Heart right ventricle (tissue), 16 donors: ENCODE measurements at regions not wholly inside any gene's neighbourhood (a gene's known extent, or its start where the extent isn't known, plus 50 kb on each side); places are given as distances from the start of the nearest gene placed in this dataset.

ENCODE experiments used
- ATAC-seq, 8 donors: fragments of 200-7000 bp; cut with Tn5 transposase; one replicate each; pipeline ENCODE4 v1.9.1; 2020; ENCODE audit warnings: mild to moderate bottlenecking in 8 of 8, moderate library complexity in 8 of 8, moderate number of reproducible peaks in 1 of 8
- DNase-seq, 2 donors: peaks; one replicate each; pipeline ENCODE4 v3.0.0-alpha.2; 2020
- H3K27ac ChIP-seq, 10 donors: fragments of 200-600 bp; sonication (generic) in 2 of 10; one replicate each; pipeline versions ENCODE4 v1.5.0 to v1.8.0; 2020 to 2022; ENCODE audit warnings: mild to moderate bottlenecking in 3 of 10
- H3K27me3 ChIP-seq, 7 donors: fragments of 200-600 bp; one replicate each; pipeline ENCODE4 v1.8.0; 2021 to 2022; ENCODE audit warnings: mild to moderate bottlenecking in 2 of 7
- H3K36me3 ChIP-seq, 9 donors: fragments of 200-600 bp; sonication (generic) in 1 of 9; one replicate each; pipeline versions ENCODE4 v1.5.0 to v1.8.0; 2020 to 2022; ENCODE audit warnings: mild to moderate bottlenecking in 2 of 9
- H3K4me1 ChIP-seq, 9 donors: fragments of 200-600 bp; sonication (generic) in 1 of 9; one replicate each; pipeline versions ENCODE4 v1.5.0 to v1.8.0; 2020 to 2022; ENCODE audit warnings: mild to moderate bottlenecking in 4 of 9
- H3K4me3 ChIP-seq, 10 donors: fragments of 200-600 bp; sonication (generic) in 2 of 10; one replicate each; pipeline versions ENCODE4 v1.5.0 to v1.8.0; 2020 to 2022; ENCODE audit warnings: mild to moderate bottlenecking in 7 of 10, moderate library complexity in 2 of 10
- H3K9me3 ChIP-seq, 11 donors: fragments of 200-600 bp in 10 of 11; sonication (generic) in 2 of 11; one replicate each; pipeline versions ENCODE4 v1.5.0 to v1.8.0; 2013 to 2022; ENCODE audit warnings: mild to moderate bottlenecking in 2 of 11, control low read depth in 1 of 11, moderate library complexity in 1 of 11
- CTCF ChIP-seq, 9 donors: fragments of 200-600 bp; sonication (generic) in 2 of 9; IDR thresholded peaks; one replicate each; pipeline versions ENCODE4 v1.5.0 to v1.8.0; 2021 to 2022; ENCODE audit warnings: antibody characterized with exemption in 9 of 9, mild to moderate bottlenecking in 5 of 9, moderate library complexity in 1 of 9
- WGBS, 2 donors: extraction: QIAGEN DNeasy Blood & Tissue Kit; methylation state at CpG; one replicate each; pipeline ENCODE4 v1.1.7; 2013; ENCODE audit warnings: inconsistent platforms in 1 of 2; 5-methylcytosine and 5-hydroxymethylcytosine counted together
- intact Hi-C, 10 donors: fragments of 100-400 bp; cut with DNase I; formaldehyde crosslinking; loops; one replicate each; pipeline versions ENCODE4 v1.11.1 to v1.14.2; 2022
- donor health status: Arrhythmogenic right ventricular cardiomyopathy.
- donor health status: ischemic (EF 13 %, LVEDD 7.1; RV severe dilation, severe dysfunction).
- donor health status: healthy with polysubstance abuse.
- donor health status: DM: no; HTN: yes; CAD: no.
- donor health status: DM: no; HTN: no; CAD: no.
- donor health status: ischemic (EF 25% LVEDD 6.9; RV normal size, moderate dysfunction).
- donor health status: ischemic (EF 25% LVEDD 5.7; RV mildly dilated, moderate dysfunction).
- donor health status: healthy.
- donor health status: DM: yes; HTN: yes; CAD: no.
- donor health status: Ischemic cardiomyopathy.
- donor health status: ischemic (EF 35%, LVEDD 5.7; RV mildly dilated, moderate dysfunction).
- donor health status: nonischemic (EF 11% LVEDD 7.7; RV severe dilation, severe dysfunction).
- donor health status: DM: yes; HTN: yes; CAD: no.
- donor health status: PGD.
- donor health status: ischemic (EF 29% LVEDD 5.4; RV normal size, mild dysfunction).
- donor health status: nonischemic (EF 23%, LVEDD 6.1; RV moderate dilation, normal function).

GRCh38 chr17:33966410-33967059 is 288.6 kb upstream of the CCL2 start:
- Histone ChIP-seq H3K27ac (no peak overlapping the region), H3K4me3 (no peak overlapping the region), H3K4me1 (peaks cover 0 to 22% (median 0%) of the 10 kb centered on the region in 9 donors), H3K9me3 (no peaks in the 10 kb centered on the region), H3K27me3 (peaks cover 0 to 14% (median 5%) of the 10 kb centered on the region in 7 donors), H3K36me3 (no peaks in the 10 kb centered on the region)
- intact Hi-C loops: no loop called here
- WGBS, 2 donors: 69 to 70% methylated on average over 9 of the region's 9 CpGs
- no peak for DNase-seq
- no peak for ATAC-seq
- TF ChIP-seq CTCF (IDR thresholded peaks at IDR 0.05): no peak

- WGBS, 2 donors: 70 to 72% methylated on average over 8 of the region's 8 CpGs
- H3K27me3 ChIP-seq: peaks cover 0 to 11% (median 5%) of the 10 kb centered on the region in 7 donors
- H3K4me1 ChIP-seq: peaks cover 0 to 22% (median 0%) of the 10 kb centered on the region in 9 donors
- no peaks in the 10 kb centered on the region for H3K36me3 ChIP-seq
- no peak overlapping the region for H3K4me3 ChIP-seq
- intact Hi-C loops: no loop called here
- no peak for TF ChIP-seq CTCF (IDR thresholded peaks at IDR 0.05)
- H3K27ac ChIP-seq: no peak overlapping the region
- ATAC-seq (no peak), DNase-seq (no peak)
- H3K9me3 ChIP-seq: no peaks in the 10 kb centered on the region
Measured at GRCh38 chr17:33967608-33968349, 287.3 kb upstream of the CCL2 start.

- H3K9me3 ChIP-seq: no peaks in the 10 kb centered on the region
- no peak overlapping the region for H3K4me3 ChIP-seq
- ATAC-seq (no peak), DNase-seq (no peak)
- no peaks in the 10 kb centered on the region for H3K36me3 ChIP-seq
- peaks cover 0 to 22% (median 0%) of the 10 kb centered on the region in 9 donors for H3K4me1 ChIP-seq
- no peak for TF ChIP-seq CTCF (IDR thresholded peaks at IDR 0.05)
- peaks cover 0 to 11% (median 5%) of the 10 kb centered on the region in 7 donors for H3K27me3 ChIP-seq
- 59 to 73% methylated on average over 9 of the region's 9 CpGs for WGBS, 2 donors
- intact Hi-C loops: no loop called here
- H3K27ac ChIP-seq: no peak overlapping the region
Measured at GRCh38 chr17:33968350-33969044, 286.6 kb upstream of the CCL2 start.

GRCh38 chr17:33970279-33970678 is 284.8 kb upstream of the CCL2 start:
- ATAC-seq: no peak
- no peaks in the 10 kb centered on the region for H3K36me3 ChIP-seq
- 75 to 77% methylated on average over 5 of the region's 5 CpGs for WGBS, 2 donors

More at GRCh38 chr17:33970279-33970678, 284.8 kb upstream of the CCL2 start:
- no peak for DNase-seq
- Histone ChIP-seq H3K27ac (no peak overlapping the region), H3K27me3 (peaks cover 0 to 11% (median 3%) of the 10 kb centered on the region in 7 donors), H3K4me1 (peaks cover 0 to 8% (median 0%) of the 10 kb centered on the region in 9 donors), H3K4me3 (no peak overlapping the region), H3K9me3 (no peaks in the 10 kb centered on the region)
- TF ChIP-seq CTCF (IDR thresholded peaks at IDR 0.05): no peak
- intact Hi-C loops: no loop called here
